GM12878 (cell line): ENCODE measurements at regions not wholly inside any gene's neighbourhood (a gene's known extent, or its start where the extent isn't known, plus 50 kb on each side); places are given as distances from the start of the nearest gene placed in this dataset.

Experiments
- ATAC-seq: fragments of 200-7000 bp; cut with Tn5 transposase; 3 replicates; pipeline ENCODE4 v1.9.1; 2020; ENCODE audit warnings: mild to moderate bottlenecking, moderate library complexity
- BruUV-seq: library from RNA; stranded (reverse); fragments of 400-500 nt; replicated peaks from 2 replicates; lab custom pipeline; 2021; lab: Mats Ljungman, UMichigan
- CTCF ChIA-PET: fragments of 300-600 bp; sonication (Branson Sonifier 250); formaldehyde crosslinking; extraction: SDS; loops from one replicate; lab custom pipeline; 2021; ENCODE audit warnings: inconsistent platforms; lab: Yijun Ruan, JAX
- POLR2A ChIA-PET: fragments of 350-600 bp; formaldehyde crosslinking; extraction: SDS; loops from one replicate; lab custom pipeline; 2021; ENCODE audit warnings: inconsistent platforms; lab: Charles Lee
- RAD21 ChIA-PET: fragments of 300-600 bp; sonication (Branson Sonifier 250); formaldehyde crosslinking; loops from one replicate; lab custom pipeline; 2023; ENCODE audit warnings: antibody characterized with exemption; ENCODE audit not compliant: unreplicated experiment; lab: Charles Lee
- SMC1A ChIA-PET: fragments of 300-600 bp; sonication (Branson Sonifier 250); formaldehyde crosslinking; loops from one replicate; lab custom pipeline; 2023; ENCODE audit not compliant: unreplicated experiment, uncharacterized antibody; lab: Charles Lee
- DNase-seq: peaks from one replicate; pipeline ENCODE4 v3.0.0-alpha.2; 2011; ENCODE audit warnings: low read depth, low spot score
- FAIRE-seq: peaks from 3 replicates; lab custom pipeline; 2011; peaks lifted over from hg19 to GRCh38; lab: Jason Lieb, UNC
- H2AFZ ChIP-seq: 2 replicates; pipeline ENCODE4 v1.6.0; 2011; ENCODE audit warnings: low read depth, low read length, control low read depth; ENCODE audit not compliant: control insufficient read depth
- H3K27ac ChIP-seq: 2 replicates; pipeline ENCODE4 v1.5.1; 2011; ENCODE audit warnings: control low read depth; ENCODE audit not compliant: control insufficient read depth, insufficient read depth
- H3K27me3 ChIP-seq, 2 experiments: replicated peaks in 1 of 2; 2 replicates each; pipeline versions ENCODE4 v1.6.0 to v1.6.1; 2011; ENCODE audit warnings: low read length in 1 of 2; ENCODE audit not compliant: control insufficient read depth in 2 of 2, insufficient read depth in 2 of 2
- H3K36me3 ChIP-seq, 2 experiments: 2 replicates each; pipeline ENCODE4 v1.5.1; 2011; ENCODE audit warnings: low read length in 1 of 2; ENCODE audit not compliant: control insufficient read depth in 2 of 2, insufficient read depth in 2 of 2
- H3K4me1 ChIP-seq: 2 replicates; pipeline ENCODE4 v1.6.1; 2011; ENCODE audit warnings: mild to moderate bottlenecking, low read length, moderate library complexity, mixed read lengths; ENCODE audit not compliant: control insufficient read depth, insufficient read depth
- H3K4me2 ChIP-seq: 2 replicates; pipeline ENCODE4 v1.6.0; 2011; ENCODE audit warnings: control low read depth; ENCODE audit not compliant: control insufficient read depth, insufficient read depth
- H3K4me3 ChIP-seq: fragments of 200-600 bp; sonication (generic); 2 replicates; pipeline ENCODE4 v1.5.1; 2016
- H3K79me2 ChIP-seq: 2 replicates; pipeline ENCODE4 v1.6.0; 2011; ENCODE audit warnings: low read length; ENCODE audit not compliant: control insufficient read depth, insufficient read depth
- H3K9ac ChIP-seq: 2 replicates; pipeline ENCODE4 v1.8.0; 2011; ENCODE audit warnings: low read length, control low read depth, mixed read lengths; ENCODE audit not compliant: control insufficient read depth, insufficient read depth
- H3K9me3 ChIP-seq: replicated peaks from 3 replicates; pipeline ENCODE4 v1.5.1; 2011; ENCODE audit warnings: mild to moderate bottlenecking, low read length; ENCODE audit not compliant: control insufficient read depth, insufficient read depth
- H4K20me1 ChIP-seq: 2 replicates; pipeline ENCODE4 v1.6.0; 2011; ENCODE audit not compliant: control insufficient read depth, insufficient read depth
- BHLHE40 ChIP-seq, 2 experiments: fragments of 450-650 bp in 1 of 2; IDR thresholded peaks; 2 replicates each; pipeline ENCODE4 v1.6.1; 2011 to 2017; ENCODE audit warnings: low read depth in 2 of 2, borderline replicate concordance in 1 of 2, improper control_type of control experiment in 1 of 2, low read length in 1 of 2, mild to moderate bottlenecking in 1 of 2
- EED ChIP-seq: sonication (generic); IDR thresholded peaks from 2 replicates; pipeline ENCODE4 v1.6.1; 2016; ENCODE audit warnings: antibody characterized with exemption, low read depth
- FOS ChIP-seq: IDR thresholded peaks from 3 replicates; pipeline ENCODE4 v1.6.1; 2011; ENCODE audit warnings: borderline replicate concordance; ENCODE audit not compliant: insufficient read length; ENCODE audit errors: extremely low read depth
- GABPA ChIP-seq: IDR thresholded peaks from 2 replicates; pipeline ENCODE4 v1.6.1; 2014; ENCODE audit warnings: antibody characterized with exemption, low read depth, mild to moderate bottlenecking, inconsistent platforms
- NR2C2 ChIP-seq: IDR thresholded peaks from 2 replicates; pipeline ENCODE4 v1.6.1; 2011; ENCODE audit warnings: borderline replicate concordance, low read depth; ENCODE audit not compliant: control insufficient read depth, insufficient read length
- RBBP5 ChIP-seq: fragments of 200-600 bp; sonication (generic); conservative IDR thresholded peaks from 2 replicates; pipeline ENCODE4 v1.6.1; 2016
- SREBF2 ChIP-seq: IDR thresholded peaks from 2 replicates; pipeline ENCODE4 v1.6.1; 2012; ENCODE audit warnings: mild to moderate bottlenecking, low read length
- WGBS: methylation state at CpG from one replicate; pipeline ENCODE4 v1.1.6; 2016; ENCODE audit warnings: low lambda C conversion rate; ENCODE audit not compliant: insufficient replicate concordance, insufficient coverage; ENCODE audit errors: missing lambda C conversion rate; 5-methylcytosine and 5-hydroxymethylcytosine counted together
- in situ Hi-C: fragments of 300-500 bp; cut with MboI; formaldehyde crosslinking; loops from 9 replicates; pipeline ENCODE4 v1.14.3; 2018; ENCODE audit warnings: mixed read lengths
- intact Hi-C: fragments of 100-400 bp; cut with micrococcal nuclease; formaldehyde crosslinking; loops from one replicate; pipeline ENCODE4 v1.14.2; 2022; ENCODE audit not compliant: unreplicated experiment
- TF ChIP-seq, protein P1 (sequence below): fragments of 450-650 bp; IDR thresholded peaks from 2 replicates; pipeline ENCODE4 v1.6.1; 2017; ENCODE audit warnings: borderline replicate concordance
- TF ChIP-seq, protein P2 (sequence below): fragments of 450-650 bp; IDR thresholded peaks from 2 replicates; pipeline ENCODE4 v1.6.1; 2017; ENCODE audit warnings: antibody characterized with exemption, mild to moderate bottlenecking, moderate library complexity
- TF ChIP-seq, protein P3 (sequence below): fragments of 450-650 bp; formaldehyde crosslinking; IDR thresholded peaks from 2 replicates; pipeline ENCODE4 v1.5.0; 2022; ENCODE audit warnings: mild to moderate bottlenecking, missing genetic modification characterization

DNA sequence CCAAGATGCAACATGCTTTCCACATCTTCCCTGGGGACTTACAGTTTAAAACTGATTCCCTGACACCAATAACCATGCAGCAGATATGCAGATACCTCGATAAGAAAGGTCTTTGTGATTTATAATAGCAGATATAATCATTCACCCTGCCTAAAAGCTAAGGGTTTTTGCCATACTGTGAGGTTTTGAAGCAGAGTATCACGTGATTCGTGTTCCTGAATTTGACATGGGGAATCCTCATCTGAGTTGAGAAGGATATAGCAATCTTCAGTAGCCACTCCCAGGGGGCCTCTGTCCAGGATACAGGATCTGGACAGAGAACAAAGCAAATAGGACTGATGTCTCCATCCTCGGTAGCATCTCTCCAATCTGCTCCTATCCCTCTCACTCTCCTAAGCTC, 79.1 kb upstream of the SDK2 start (continued):
- TF ChIP-seq, protein P1, sequence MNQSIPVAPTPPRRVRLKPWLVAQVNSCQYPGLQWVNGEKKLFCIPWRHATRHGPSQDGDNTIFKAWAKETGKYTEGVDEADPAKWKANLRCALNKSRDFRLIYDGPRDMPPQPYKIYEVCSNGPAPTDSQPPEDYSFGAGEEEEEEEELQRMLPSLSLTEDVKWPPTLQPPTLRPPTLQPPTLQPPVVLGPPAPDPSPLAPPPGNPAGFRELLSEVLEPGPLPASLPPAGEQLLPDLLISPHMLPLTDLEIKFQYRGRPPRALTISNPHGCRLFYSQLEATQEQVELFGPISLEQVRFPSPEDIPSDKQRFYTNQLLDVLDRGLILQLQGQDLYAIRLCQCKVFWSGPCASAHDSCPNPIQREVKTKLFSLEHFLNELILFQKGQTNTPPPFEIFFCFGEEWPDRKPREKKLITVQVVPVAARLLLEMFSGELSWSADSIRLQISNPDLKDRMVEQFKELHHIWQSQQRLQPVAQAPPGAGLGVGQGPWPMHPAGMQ: no peak
- no peak for TF ChIP-seq SREBF2
- TF ChIP-seq, all 136 proteins: peak for 0

DNA sequence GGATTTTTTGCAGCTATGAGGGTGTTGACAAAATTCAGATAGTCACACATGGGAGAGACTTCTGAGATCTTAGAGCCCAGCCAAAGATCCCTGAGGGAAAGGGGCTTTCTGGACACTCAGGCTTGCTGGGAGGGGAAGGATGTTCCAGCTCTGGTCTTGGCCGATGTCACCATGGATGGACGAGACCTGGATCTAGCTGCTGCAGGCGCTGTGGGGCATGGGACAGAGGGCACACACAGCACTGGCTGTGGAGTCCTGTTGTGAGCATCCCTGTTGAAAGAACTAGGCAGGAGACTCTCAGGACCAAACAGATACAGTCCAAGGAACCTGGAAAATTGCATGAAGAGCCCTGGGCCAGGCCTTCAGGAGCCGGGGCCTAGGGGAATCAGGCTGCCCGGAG, 80.1 kb upstream of the SDK2 start:
- no TSS peak for BruUV-seq
- Histone ChIP-seq H3K4me1 (no peaks in the 10 kb centered on the region), H3K79me2 (no peaks in the 10 kb centered on the region), H3K27me3 (0 out of 4 replicates have a peak, but pooled peaks cover 0 to 1% of the 10 kb centered on the region in 2 experiments), H3K9me3 (no peaks in the 10 kb centered on the region), H4K20me1 (no peaks in the 10 kb centered on the region), H3K4me3 (no peak overlapping the region), H3K9ac (no peak overlapping the region), H3K4me2 (no peak overlapping the region), H3K36me3 (no peaks in the 10 kb centered on the region), H3K27ac (no peak overlapping the region), H2AFZ (no peak overlapping the region)
- ChIA-PET RAD21 (no interaction called here), POLR2A (no interaction called here), CTCF (no interaction called here), SMC1A (no interaction called here)
- intact Hi-C loops (no loop called here), in situ Hi-C loops (no loop called here)
- DNase-seq (no peak), ATAC-seq (no peak), FAIRE-seq (no peak)
- WGBS: 2% methylated on average over 5 of the region's 5 CpGs
- TF ChIP-seq NR2C2 (no peak), GABPA (no peak), EED (no peak), FOS (no peak), BHLHE40 (IDR thresholded peaks at IDR 0.05; ENCODE audit: borderline replicate concordance in 1 of 2, low read depth in 2 of 2, low read length in 1 of 2) (no peak), RBBP5 (no peak)
- TF ChIP-seq, protein P2, sequence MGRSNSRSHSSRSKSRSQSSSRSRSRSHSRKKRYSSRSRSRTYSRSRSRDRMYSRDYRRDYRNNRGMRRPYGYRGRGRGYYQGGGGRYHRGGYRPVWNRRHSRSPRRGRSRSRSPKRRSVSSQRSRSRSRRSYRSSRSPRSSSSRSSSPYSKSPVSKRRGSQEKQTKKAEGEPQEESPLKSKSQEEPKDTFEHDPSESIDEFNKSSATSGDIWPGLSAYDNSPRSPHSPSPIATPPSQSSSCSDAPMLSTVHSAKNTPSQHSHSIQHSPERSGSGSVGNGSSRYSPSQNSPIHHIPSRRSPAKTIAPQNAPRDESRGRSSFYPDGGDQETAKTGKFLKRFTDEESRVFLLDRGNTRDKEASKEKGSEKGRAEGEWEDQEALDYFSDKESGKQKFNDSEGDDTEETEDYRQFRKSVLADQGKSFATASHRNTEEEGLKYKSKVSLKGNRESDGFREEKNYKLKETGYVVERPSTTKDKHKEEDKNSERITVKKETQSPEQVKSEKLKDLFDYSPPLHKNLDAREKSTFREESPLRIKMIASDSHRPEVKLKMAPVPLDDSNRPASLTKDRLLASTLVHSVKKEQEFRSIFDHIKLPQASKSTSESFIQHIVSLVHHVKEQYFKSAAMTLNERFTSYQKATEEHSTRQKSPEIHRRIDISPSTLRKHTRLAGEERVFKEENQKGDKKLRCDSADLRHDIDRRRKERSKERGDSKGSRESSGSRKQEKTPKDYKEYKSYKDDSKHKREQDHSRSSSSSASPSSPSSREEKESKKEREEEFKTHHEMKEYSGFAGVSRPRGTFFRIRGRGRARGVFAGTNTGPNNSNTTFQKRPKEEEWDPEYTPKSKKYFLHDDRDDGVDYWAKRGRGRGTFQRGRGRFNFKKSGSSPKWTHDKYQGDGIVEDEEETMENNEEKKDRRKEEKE: no peak
- TF ChIP-seq, protein P3, sequence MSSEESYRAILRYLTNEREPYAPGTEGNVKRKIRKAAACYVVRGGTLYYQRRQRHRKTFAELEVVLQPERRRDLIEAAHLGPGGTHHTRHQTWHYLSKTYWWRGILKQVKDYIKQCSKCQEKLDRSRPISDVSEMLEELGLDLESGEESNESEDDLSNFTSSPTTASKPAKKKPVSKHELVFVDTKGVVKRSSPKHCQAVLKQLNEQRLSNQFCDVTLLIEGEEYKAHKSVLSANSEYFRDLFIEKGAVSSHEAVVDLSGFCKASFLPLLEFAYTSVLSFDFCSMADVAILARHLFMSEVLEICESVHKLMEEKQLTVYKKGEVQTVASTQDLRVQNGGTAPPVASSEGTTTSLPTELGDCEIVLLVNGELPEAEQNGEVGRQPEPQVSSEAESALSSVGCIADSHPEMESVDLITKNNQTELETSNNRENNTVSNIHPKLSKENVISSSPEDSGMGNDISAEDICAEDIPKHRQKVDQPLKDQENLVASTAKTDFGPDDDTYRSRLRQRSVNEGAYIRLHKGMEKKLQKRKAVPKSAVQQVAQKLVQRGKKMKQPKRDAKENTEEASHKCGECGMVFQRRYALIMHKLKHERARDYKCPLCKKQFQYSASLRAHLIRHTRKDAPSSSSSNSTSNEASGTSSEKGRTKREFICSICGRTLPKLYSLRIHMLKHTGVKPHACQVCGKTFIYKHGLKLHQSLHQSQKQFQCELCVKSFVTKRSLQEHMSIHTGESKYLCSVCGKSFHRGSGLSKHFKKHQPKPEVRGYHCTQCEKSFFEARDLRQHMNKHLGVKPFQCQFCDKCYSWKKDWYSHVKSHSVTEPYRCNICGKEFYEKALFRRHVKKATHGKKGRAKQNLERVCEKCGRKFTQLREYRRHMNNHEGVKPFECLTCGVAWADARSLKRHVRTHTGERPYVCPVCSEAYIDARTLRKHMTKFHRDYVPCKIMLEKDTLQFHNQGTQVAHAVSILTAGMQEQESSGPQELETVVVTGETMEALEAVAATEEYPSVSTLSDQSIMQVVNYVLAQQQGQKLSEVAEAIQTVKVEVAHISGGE (CRISPR knock-in tag): no peak
